ENCODE measurements at regions not wholly inside any gene's neighbourhood (a gene's known extent, or its start where the extent isn't known, plus 50 kb on each side); places are given as distances from the start of the nearest gene placed in this dataset.
A peak's percentile ranks its signal among the peaks of the same experiment; 100 is the strongest.

- DNase-seq = no peak
Observed at GRCh38 chr15:36208868-36209582, 370.4 kb upstream of the CDIN1 start.

DNA sequence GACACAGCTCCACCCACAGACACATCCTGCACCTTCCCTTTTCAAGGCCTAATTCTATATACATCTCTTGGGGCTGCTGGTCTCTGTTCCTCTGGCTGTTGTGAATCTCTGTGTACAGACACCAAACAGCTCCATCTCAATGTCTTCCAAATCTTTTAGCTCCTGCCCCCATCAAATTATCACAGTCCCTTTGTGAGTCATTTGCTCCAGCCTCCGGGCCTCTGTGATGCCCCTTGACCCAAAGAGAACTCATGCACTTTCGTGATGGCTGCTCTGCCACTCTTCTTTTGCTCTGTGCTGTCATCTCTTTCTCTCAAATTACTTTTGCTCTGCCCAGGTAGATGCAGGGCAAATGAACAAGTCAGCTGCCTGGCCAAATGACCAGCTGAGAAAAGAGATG lies 369.0 kb upstream of the CDIN1 start:
- no peak for DNase-seq

DNA sequence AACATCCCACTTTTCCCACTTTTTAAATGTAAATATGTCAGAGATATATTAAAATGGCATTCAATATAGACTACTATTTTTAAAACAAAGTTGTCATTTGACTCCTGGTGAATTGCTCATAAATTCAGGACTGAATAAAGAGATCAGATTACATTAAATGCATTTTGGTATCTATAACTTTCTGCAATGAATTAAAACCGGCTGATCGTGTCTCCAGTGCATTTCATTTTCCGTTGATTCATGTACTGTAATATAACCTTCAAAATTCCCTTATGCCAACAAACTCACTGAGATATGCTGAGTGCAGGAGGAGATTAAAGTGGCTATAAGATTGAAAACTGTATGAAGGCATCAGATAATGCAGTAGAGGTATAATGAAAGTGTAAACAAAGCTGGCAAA lies 361.1 kb upstream of the CDIN1 start:
- no peak for DNase-seq

GRCh38 chr15:36218991-36219390 lies 360.4 kb upstream of the CDIN1 start:
- DNase-seq = no peak

GRCh38 chr15:36221992-36222391 lies 357.4 kb upstream of the CDIN1 start:
- no peak for DNase-seq

- no peak for DNase-seq
Observed at GRCh38 chr15:36230776-36231175, 348.6 kb upstream of the CDIN1 start.

GRCh38 chr15:36232491-36232890 lies 346.9 kb upstream of the CDIN1 start:
- no peak for DNase-seq

DNA sequence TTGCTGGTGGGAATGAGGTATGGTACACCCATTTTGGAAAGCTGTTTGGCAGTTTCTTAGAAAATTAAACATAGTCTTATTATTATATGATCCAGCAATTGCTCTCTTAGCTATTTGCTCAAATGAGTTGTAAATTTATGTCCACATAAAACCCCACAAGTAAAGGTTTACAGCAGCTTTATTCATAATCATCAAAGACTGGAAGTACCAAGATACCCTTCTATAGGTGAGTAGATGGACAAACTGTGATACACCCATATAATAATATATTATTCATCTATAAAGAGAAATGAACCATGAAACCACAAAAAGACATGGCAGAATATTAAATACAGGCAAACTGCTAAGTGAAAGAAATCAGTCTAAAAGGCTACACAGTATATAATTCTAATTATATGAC lies 344.7 kb upstream of the CDIN1 start:
- no peak for DNase-seq

DNA sequence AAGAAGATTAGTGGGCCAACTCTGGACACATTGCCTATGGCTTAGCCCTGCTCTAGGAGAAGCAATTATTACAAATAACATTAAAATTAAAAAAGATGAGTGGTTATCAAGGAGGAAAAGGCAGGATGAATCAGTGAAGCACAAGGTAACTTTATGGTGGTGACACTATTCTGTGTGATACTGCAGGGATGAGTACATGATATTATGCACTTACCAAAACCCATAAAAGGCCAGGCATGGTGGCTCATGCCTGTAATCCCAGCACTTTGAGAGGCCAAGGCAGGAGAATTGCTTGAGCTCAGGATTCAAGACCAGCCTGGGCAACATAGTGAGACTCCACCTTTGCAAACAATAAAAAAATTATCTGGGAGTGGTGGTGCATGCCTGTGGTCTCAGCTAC lies 344.3 kb upstream of the CDIN1 start:
- DNase-seq = no peak

GRCh38 chr15:36239509-36239908 lies 339.9 kb upstream of the CDIN1 start:
- DNase-seq = no peak

- no peak for DNase-seq
Observed at GRCh38 chr15:36251450-36251849, 328.0 kb upstream of the CDIN1 start.

DNA sequence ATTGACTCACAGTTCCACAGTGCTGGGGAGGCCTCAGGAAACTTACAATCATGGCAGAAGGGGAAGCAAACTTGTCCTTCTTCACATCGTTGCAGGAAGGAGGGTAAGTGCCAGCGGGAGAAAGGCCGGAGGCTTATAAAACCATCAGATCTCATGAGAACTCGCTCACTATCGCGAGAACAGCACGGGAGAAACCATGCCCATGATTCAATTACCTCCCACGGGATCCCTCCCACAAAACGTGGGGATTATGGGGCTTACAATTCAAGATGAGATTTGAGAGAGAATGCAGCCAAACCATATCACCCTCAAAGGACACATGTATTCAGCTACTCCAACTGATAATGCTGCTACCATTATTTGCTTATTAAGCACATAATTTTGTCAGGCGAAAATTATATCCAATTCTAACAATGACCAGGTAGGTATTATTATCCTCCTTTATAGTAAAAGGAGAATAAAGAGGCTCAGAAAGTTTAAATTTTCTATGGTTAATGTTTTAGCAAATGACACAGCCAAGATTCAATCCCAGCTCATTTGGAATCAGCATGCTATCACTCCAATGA lies 327.2 kb upstream of the CDIN1 start:
- no peak for DNase-seq

DNA sequence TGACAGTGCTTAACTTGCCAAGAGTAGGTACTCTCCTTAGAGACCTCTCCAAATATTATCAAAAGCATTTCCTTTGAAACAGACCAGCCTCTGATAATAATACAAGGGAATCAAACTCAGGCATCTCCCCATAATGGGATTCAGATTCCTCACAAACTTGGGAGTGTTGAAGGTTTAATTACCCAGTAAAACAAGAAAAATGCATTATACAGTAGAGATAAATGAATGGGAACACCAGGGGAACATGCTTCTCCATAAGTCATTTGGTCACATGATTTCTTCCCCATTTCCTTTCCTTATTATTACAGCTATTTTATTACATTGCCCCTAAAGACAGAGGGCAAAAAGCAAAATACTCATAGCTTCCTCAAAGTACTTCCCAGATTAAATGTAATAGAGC lies 325.0 kb upstream of the CDIN1 start:
- no peak for DNase-seq

DNA sequence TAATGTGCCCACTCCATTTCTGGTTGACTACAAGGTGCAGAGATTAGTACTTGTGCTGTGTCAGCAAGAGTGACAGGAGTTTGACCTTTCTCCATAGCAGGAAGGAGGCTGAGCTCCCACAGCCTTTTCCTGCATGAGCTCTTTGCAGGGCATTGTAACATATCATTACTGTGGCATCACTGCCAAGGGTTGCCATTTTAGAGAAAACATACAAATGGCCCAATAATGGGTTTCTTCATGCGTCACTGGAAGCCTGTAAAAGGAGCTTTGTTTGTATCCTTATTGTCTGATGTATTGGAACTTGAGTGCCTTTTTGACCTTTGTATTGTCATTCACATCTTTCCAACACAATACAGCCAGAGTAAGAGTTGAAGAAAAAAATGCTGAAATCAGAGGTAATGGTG lies 323.0 kb upstream of the CDIN1 start:
- no peak for DNase-seq

DNA sequence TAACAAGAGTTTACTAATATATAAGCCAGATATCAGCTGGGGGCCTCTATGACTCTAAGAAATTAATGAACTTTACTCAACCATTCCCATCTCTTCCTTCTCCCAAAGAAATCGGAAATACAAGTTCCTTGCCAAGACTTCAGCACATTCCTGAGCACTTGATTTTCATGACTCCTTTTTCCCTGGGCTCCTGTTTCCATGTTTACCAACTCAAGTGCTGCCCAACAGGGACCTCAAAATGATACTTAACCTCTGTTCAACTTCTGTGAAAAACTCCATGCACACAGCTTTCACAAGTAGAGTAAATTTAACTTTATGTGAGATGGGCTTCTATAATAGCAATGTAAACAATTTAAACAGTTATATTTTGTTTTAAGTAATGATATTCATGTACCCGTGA lies 315.8 kb upstream of the CDIN1 start:
- no peak for DNase-seq

DNA sequence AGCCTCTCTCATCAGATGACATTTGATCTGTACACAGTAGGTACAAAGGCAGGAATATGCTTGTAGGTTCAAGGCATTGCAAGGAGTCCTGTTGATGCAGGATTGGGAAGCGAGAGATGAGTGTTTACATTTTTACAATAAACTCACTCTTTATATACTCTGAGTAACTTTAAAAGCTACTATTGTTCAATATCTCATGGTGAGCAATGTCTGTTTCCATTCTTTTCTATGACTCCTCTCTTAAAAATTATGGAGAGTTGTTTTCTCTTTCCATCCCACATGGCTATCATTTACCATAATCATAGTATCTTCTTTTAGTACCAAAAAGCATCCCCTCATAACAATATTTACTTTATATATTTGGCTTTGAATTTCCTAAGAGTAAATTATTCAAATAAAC lies 314.0 kb upstream of the CDIN1 start:
- DNase-seq = no peak

DNA sequence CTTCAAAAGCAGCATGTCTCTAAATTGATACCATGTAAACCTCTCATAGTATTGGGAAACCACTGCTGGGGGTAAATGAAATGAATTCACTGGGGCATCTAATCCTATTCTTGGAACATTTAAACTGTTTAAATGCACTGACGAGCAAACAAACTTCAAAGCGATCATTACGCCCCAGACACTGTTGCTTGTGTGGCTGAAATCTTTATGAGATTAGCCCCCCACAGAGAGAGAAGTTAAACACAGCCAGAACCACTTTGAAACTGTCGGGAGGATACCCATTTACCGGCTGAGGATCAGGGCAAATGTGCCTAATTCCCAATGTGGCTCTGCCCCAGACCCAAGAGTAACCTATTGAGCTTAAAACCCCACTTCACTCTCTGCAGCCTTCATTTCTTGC lies 308.4 kb upstream of the CDIN1 start:
- DNase-seq = no peak

DNA sequence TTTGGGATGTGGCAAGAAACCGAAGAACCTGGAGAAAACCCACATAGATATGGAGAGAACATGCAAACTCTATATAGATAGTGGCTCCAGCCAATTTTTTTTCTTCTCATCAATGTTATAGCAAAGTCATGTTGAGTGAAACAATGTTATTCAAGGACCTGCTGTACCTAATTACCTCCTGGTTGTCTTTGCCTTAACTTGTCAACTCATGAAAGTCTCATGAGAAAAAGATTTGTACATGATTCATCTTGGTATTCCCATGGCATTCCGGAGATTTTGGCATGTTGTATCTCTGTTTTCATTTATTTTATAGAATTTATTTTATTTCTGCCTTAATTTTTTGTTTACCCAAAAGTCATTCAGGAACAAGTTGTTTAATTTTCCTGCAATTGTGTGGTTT lies 303.8 kb upstream of the CDIN1 start:
- DNase-seq = no peak

GRCh38 chr15:36278219-36278618 lies 301.2 kb upstream of the CDIN1 start:
- no peak for DNase-seq

GRCh38 chr15:36282821-36283220 lies 296.6 kb upstream of the CDIN1 start:
- no peak for DNase-seq

- no peak for DNase-seq
Observed at GRCh38 chr15:36284911-36285310, 294.5 kb upstream of the CDIN1 start.

- DNase-seq = peak; percentile 54
Observed at GRCh38 chr15:36291501-36291900, 287.9 kb upstream of the CDIN1 start.

DNA sequence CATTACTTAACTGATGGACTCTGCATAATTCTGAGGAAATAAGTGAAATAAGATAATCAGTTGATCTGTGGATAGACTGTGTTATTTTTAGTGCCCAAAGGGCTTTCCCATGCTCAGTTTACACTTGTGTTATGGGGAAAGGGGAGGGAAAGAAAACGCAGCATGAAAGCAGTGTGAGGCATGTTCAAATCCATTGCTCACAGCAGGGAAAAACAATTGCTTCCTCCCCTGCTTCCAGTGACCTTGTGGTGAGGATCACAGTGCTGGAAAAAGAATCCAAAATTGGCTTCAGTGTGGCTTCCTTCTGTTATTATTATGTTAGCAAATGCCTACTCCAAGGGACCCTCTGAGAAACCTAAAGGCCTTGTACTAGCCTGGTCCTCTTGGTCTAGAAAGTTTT lies 285.1 kb upstream of the CDIN1 start:
- DNase-seq = no peak

DNA sequence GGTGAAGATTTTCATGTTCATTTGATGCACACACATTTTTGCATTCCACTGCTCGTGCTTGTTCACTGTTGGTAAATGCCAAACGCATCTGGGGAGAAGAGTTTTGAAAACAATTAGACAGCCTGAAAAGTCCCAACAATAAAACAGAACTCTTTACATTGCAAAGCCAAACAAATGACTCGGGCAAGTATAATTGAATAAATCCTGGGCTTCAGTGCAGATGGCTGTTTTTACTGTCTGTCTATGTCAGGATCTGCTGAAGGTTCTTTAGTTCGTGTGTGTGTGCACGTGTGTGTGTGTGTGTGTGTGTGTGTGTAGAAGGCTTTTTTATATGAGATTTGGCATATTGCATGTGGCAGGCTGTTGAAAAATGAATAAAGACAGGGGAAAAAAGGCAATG lies 277.5 kb upstream of the CDIN1 start:
- no peak for DNase-seq

DNA sequence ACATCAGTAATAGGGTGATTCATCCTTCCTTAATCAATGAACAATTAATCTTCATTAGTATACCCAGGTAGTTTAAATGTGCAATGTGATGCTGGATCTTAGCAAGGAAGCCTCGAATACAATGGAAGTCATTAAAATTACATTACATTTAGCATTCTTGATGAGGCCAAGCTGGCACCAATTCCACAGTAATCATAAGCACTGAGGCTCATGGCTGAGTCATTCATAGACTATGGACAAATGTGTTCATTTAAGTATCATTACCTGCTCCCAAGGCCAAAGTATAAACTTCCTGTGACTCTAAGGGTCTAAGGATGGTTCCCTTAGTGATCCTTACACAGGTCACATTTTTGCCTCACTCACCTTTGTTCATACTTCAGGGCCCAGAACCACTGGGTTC lies 266.4 kb upstream of the CDIN1 start:
- no peak for DNase-seq

All from NCI-H774 (cell line).